ENCODE measurements at regions not wholly inside any gene's neighbourhood (a gene's known extent, or its start where the extent isn't known, plus 50 kb on each side); places are given as distances from the start of the nearest gene placed in this dataset.

- TF ChIP-seq CTCF (IDR thresholded peaks at IDR 0.05 in 8 of 11, conservative IDR thresholded peaks at IDR 0.05 in 3 of 11) (no peak), POLR2AphosphoS5 (IDR thresholded peaks at IDR 0.05) (no peak), POLR2A (IDR thresholded peaks at IDR 0.05) (no peak)
Observed at GRCh38 chr12:58367041-58367440, 425.7 kb downstream of the ATP23 start.

Measured in spleen (tissue), 7 donors.